NCI-H524 treated with DMSO at 0.1 percent for 48 hours (cell line): ENCODE measurements at regions not wholly inside any gene's neighbourhood (a gene's known extent, or its start where the extent isn't known, plus 50 kb on each side); places are given as distances from the start of the nearest gene placed in this dataset.
"Not testable (repeated sequence)": the region's sequence is repeated elsewhere in the genome, so short reads cannot be mapped to it uniquely, and the experiment has no call there.

Experiments
- DNase-seq: peaks from one replicate; lab custom pipeline; 2025; lab: John Stamatoyannopoulos, UW

GRCh38 chr7:131726686-131727085 is 170.3 kb upstream of the PODXL start:
- DNase-seq: no peak

- DNase-seq: no peak
Observed at GRCh38 chr7:131726031-131726430, 169.6 kb upstream of the PODXL start.

GRCh38 chr7:131724776-131725345 is 168.4 kb upstream of the PODXL start:
- DNase-seq: no peak

DNA sequence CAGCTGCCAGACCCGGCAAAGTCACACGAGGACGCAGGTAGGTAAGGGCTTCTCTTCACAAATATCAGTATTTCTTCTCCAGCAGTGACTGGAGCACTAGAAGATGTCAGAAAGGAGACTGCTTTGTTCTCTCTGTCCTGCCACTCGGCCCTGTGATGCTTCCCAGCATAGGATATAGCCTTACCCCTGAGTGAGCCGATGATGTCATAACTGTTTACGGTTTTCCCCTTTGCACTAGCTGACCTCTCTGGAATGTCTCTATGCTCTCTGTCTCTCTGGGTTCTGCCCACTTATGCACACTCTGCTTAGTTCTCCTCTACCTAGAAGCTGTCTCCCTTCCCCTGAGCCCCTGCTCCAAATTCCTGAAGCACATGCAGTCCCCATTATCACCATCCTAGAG is 167.5 kb upstream of the PODXL start:
- no peak for DNase-seq

DNA sequence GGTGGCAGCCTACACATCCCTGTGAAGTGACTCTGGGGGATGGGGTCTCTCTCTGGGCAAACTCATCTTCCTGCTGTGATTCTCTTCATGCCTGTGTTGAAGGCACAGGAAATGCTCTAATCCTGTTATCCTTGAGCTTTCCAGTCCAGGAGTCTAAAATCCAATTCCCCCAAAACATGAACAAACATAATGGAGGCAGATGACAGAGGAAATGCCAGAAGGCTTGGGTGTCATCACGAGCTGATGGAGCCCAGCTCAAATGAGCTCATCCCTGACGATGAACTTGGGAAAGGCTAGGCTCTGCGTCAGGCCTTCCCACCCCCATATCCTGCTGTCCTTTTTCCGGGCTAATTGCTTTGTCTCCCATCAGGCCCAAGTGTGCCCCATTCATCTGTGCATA is 165.9 kb upstream of the PODXL start:
- no peak for DNase-seq

DNA sequence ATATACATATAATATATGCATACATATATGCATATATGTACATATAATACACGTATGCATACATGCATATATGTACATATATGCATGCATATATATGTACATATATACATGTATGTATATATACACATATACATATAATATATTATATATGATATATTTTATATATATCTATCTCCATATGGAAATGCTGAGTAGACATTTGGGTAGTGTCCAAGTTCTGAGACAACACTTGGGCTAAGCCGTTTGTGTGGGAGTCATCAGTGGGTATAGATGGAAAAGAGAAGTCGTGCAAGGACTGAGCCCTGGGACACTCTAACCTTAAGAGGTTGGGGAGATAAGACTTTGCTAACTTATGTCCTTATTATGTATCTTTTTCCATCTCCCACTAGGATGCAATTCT is 165.2 kb upstream of the PODXL start:
- no peak for DNase-seq

DNA sequence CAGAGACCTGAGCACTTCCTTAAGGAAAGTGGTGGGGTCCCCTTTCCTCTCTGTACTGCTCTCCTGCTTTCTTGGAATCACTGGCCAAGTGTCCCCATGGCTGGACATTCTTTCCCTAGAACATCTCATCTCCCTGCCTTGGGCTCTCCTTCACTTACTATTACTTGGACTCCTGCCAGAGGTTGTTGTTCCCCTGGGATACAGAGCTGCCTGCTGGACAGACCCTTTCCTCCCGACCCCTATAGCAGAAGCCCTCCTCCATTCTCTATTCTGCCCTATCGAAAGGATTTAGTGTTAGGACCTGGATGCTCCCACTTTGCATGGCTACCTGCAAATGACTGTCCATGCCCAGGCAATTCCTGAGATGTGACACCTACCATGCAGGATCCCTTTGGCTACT is 164.3 kb upstream of the PODXL start:
- DNase-seq: no peak

- no peak for DNase-seq
Observed at GRCh38 chr7:131717181-131717580, 160.8 kb upstream of the PODXL start.

- DNase-seq: no peak
Observed at GRCh38 chr7:131699323-131699722, 142.9 kb upstream of the PODXL start.

GRCh38 chr7:131692131-131692960 is 135.9 kb upstream of the PODXL start:
- DNase-seq: peak; percentile 10

- no peak for DNase-seq
Observed at GRCh38 chr7:131691454-131692130, 135.2 kb upstream of the PODXL start.

- no peak for DNase-seq
Observed at GRCh38 chr7:131690441-131690840, 134.0 kb upstream of the PODXL start.

DNA sequence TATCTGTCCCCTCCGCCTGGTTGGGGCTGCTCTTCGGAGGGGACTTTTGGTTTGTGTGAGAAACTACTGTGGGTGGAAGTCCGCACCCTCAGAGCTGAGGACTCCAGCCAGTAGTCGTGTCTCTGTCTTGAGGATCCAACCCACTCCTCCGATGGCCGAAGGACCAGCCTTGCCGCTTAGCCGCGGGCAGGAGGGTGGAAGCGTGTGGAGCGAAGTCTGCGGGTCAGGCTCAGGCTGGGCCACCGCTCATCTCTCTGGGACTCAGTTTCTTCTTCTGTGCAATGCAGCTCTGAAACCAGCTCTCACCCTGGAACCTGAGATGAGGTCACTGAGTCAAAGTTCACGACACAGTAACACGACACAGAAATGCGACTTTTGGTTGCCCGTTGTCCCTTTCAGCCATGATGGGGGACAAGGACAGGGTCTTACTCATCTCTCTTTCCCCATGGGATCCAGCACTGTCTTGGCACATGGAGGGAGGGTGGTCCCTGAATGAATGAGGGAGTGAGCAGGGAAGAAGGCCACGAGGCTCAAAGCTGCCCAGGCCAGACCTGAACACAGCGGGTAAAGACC is 133.3 kb upstream of the PODXL start:
- no peak for DNase-seq

- no peak for DNase-seq
Observed at GRCh38 chr7:131688738-131689661, 132.6 kb upstream of the PODXL start.

DNA sequence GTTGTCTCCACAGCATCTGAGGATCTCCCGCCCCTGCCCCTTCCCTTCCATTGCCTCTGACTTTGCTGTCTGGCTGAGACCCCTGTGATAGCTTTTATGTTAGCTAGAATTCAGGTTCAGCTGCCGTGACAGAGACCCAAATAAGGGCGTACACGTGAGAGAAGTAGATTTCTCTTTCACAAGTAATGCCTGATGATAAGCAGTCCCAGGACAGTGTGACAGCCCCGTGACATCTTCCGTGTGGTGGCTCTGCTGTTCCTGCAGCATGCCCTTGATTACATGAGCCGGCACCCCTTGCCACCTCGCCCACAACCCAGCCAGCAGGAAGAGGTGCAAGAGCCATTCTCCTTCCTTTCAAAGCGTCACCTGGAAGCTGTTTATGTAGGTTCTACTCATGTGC is 130.9 kb upstream of the PODXL start:
- no peak for DNase-seq

- DNase-seq: no peak
Observed at GRCh38 chr7:131686833-131687232, 130.4 kb upstream of the PODXL start.

GRCh38 chr7:131683536-131684125 is 127.2 kb upstream of the PODXL start:
- DNase-seq: no peak

- DNase-seq: no peak
Observed at GRCh38 chr7:131681961-131682360, 125.5 kb upstream of the PODXL start.

DNA sequence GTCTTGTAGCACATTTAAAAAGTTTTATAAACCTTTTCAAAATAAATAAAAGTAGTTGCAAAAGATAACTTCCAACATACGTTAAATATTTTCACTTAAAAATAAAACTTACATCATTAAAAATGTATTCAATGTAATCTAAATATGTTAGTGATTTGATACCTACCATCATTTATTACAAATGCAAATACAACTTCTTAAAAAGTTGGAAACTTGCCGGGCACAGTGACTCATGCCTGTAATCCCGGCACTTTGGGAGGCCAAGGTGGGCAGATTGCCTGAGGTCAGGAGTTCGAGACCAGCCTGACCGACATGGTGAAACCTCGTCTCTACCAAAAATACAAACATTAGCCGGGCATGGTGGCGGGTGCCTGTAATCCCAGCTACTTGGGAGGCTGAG is 122.6 kb upstream of the PODXL start:
- not testable (repeated sequence) for DNase-seq

GRCh38 chr7:131676850-131677249 is 120.4 kb upstream of the PODXL start:
- DNase-seq: not testable (repeated sequence)

DNA sequence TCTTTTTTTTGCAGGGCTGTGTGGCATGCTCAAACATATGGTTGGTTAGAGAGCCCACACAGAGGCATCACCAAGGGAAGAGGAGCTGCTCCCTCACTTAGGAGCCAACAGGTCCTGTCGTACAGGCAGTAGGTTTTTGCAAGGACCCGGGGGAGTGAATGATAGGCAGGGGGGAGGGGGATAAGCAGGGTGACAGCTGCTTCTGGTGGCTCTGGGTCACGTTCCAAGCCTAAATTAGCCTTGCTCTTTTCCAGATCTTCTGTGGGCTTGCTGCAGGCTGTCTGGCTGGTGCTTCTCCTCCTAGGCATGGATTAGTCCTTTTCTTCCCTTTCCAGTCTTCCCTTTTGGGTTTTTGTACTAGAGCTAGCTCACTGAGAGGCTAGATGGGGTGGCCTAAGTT is 117.7 kb upstream of the PODXL start:
- DNase-seq: no peak
